OCI-M2 (cell line): ENCODE measurements at regions not wholly inside any gene's neighbourhood (a gene's known extent, or its start where the extent isn't known, plus 50 kb on each side); places are given as distances from the start of the nearest gene placed in this dataset.
"Not testable (repeated sequence)": the region's sequence is repeated elsewhere in the genome, so short reads cannot be mapped to it uniquely, and the experiment has no call there.

ENCODE experiments used
- DNase-seq: peaks from one replicate; lab custom pipeline; 2025; ENCODE audit not compliant: unreplicated experiment; lab: John Stamatoyannopoulos, UW

DNA sequence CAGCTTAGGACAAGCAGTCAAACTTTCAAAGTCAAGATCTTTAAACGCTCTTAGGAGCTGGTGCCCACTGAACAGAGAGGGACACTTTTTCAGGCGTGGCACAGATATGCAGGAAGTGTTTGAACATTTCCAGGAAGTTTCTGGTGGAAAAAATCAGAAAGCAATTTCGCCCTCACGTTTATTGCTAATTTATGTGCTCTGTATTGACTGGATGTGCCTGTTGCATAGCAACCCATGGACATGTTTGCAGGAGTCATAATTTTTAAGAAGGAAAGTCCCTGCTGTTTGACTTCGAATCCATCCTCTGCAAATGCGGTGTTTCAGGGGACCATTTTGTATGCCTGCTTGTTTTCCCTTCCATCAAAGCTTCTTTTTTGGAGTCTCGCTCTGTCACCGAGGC is 239.9 kb upstream of the IRF2BP2 start:
- no peak for DNase-seq

- no peak for DNase-seq
Measured at GRCh38 chr1:234848972-234849649, 239.1 kb upstream of the IRF2BP2 start.

DNA sequence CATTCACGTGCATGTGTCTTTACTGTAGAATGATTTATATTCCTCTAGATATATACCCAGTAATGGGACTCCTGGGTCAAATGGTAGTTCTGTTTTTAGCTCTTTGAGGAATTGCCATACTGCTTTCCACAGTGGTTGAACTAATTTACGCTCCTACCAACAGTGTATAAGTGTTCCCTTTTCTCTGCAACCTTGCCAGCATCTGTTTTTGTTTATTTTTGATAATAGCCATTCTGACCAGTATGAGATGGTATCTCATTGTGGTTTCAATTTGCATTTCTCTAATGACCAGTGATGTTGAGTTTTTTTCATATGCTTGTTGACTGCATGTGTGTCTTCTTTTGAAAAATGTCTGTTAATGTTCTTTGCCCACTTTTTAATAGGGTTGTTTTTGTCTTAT is 236.8 kb upstream of the IRF2BP2 start:
- DNase-seq: not testable (repeated sequence)

- DNase-seq: no peak
Measured at GRCh38 chr1:234845836-234846235, 235.9 kb upstream of the IRF2BP2 start.

DNA sequence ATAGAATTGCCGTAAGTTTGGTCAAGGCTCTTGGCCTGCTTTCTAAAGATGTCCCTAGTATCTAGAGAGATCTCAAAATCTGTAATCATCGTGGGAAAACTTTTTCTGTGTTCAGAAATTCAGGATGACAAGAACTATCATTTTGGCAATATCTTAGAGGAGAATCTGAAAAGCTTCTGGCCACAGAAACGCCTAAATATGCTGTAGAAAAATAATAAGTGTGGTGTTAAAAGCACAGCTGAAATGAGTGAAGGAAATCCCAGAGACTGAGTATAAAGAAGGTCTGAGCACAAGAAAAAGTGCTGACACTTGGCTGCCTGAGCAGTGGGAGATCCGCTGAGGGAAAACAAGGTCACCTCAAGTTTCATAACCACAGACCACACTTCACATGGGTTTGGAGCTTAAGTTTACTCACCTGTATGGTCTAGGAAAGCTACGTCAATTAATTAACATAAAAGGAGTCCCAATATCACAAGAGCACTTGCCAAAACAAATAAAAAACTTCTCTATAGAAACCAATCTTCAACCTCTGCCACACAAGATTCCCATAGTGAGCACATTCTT is 235.2 kb upstream of the IRF2BP2 start:
- DNase-seq: no peak

- DNase-seq: no peak
Measured at GRCh38 chr1:234844479-234845031, 234.6 kb upstream of the IRF2BP2 start.

DNA sequence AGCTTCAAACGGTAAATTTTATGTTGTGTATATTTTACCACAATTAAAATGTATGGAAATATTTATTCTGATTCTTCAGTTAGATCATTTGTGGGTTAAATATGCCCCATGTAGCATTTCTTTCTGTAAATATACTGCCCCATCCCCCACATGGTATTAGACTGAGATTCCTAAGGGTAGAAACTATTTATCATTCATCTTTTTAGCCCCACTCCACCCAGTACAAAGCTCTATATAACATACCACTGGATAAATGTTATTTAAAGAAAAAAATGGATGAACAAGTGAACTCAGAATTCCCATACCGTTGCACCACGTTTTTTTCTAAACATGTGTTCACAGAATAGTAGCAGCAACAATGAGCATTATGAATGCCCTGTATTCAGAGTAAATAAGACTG is 234.0 kb upstream of the IRF2BP2 start:
- no peak for DNase-seq

GRCh38 chr1:234842726-234843641 is 233.0 kb upstream of the IRF2BP2 start:
- DNase-seq: no peak

DNA sequence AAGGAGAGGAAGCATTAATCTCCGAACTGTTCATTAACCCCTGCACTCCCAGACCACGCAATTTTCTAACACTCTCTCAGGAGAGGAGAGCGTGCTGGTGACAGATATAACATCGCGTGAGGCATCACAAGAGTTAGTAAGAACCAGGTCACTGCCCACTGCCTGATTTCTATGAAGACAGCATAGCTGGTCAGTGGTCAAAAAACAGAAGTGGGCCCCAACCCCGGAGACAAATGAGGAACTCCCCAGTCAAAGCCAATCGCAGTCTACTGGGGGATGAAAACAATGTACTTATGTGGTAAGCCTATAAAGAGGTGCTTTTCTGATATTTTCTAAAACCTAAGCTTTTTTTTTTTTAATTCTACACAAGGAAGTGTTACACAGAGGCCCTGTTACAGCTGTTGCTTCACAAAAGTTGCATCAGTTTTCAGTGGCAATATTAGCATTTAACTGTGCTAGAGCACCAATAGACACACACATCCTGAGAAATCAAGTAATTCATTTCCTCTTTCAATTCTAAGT is 231.8 kb upstream of the IRF2BP2 start:
- DNase-seq: no peak

- no peak for DNase-seq
Measured at GRCh38 chr1:234841281-234841680, 231.3 kb upstream of the IRF2BP2 start.

DNA sequence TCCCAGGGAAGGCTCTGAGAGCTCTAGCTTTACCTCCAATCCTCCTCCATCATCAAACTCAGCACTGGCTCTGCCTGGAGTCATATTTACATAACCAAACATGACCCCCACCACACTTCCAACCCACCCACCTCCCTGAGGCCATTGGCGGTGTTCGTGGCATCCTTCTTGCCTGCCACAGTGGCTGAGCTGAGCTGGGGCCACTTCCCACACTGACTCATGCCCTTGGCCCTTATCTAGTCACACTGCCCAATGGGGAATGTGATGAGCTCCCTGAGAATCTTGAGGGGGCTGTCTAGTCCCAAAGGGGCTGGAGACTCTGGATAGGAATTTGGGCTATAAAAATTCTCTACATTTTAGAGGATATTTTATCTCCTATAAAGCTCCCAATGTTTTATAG is 230.9 kb upstream of the IRF2BP2 start:
- no peak for DNase-seq

- DNase-seq: no peak
Measured at GRCh38 chr1:234840253-234840652, 230.3 kb upstream of the IRF2BP2 start.

DNA sequence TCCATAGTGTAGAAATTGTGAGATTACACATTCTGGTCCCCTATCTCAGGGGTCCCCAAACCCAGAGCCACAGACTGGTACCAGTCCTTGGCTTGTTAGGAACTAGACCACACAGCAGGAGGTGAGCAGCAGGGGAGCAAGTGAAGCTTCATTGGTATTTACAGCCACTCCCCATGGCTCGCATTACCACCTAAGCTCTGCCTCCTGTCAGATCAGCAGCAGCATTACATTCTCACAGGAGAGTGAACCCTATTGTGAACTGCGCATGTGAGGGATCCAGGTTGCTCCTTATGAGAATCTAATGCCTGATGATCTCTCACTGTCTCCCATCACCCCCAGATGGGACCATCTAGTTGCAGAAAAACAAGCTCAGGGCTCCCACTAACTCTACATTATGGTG is 229.7 kb upstream of the IRF2BP2 start:
- DNase-seq: no peak

DNA sequence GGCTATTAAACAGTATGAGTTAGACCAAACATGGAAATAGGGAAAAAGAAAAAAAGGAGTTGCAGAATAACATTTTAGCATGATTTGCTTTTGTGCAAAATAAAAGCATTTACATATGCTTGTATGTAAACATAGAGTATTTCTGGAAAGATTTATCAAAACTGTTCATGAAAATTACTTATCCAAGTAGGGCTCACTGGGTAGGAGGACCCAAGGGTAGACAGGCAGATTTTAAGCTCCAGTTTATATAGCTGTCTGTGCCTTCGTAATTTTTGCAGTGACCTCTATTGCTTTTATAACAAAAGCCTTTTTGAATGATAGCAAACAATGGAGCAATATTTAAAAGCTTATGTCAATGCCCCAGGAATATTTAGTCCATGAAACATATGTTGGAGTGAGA is 228.8 kb upstream of the IRF2BP2 start:
- no peak for DNase-seq

DNA sequence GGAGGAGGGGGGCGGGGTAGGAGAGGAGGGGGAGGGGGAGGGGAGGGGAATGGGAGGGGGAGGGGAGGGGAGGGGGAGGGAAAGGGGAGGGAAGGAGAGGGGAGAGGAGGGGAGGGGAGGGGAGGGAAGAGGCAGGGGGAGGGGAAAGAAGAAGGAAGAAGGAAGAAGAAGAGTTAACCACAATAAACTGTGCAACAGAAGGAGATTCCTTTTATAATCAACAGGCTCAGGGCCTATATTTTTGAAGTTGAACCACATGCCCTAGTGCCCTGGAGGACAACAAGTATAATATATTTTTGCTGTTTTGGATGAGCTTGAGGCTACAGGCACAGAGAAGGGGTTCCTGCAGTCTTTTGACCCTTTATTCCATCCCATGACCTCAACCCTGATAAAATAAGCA is 228.2 kb upstream of the IRF2BP2 start:
- no peak for DNase-seq

DNA sequence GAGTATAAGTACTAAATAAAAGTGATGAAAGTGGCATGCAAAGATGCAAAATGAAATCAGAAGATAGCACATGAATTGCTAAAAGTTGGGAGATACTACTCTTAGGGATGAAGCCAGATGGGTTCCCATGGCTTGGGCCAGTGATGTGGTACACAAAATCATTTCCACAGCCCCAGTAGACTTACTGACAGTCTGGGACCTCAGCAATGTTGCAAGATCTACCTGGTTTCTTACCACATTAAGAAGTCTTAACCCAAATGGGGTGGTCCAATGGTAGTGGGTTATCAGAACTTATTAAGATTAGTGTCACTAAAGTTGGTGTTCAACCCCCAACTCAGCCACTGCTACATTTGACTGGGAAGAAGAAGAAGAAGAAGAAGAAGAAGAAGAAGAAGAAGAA is 227.7 kb upstream of the IRF2BP2 start:
- DNase-seq: no peak

DNA sequence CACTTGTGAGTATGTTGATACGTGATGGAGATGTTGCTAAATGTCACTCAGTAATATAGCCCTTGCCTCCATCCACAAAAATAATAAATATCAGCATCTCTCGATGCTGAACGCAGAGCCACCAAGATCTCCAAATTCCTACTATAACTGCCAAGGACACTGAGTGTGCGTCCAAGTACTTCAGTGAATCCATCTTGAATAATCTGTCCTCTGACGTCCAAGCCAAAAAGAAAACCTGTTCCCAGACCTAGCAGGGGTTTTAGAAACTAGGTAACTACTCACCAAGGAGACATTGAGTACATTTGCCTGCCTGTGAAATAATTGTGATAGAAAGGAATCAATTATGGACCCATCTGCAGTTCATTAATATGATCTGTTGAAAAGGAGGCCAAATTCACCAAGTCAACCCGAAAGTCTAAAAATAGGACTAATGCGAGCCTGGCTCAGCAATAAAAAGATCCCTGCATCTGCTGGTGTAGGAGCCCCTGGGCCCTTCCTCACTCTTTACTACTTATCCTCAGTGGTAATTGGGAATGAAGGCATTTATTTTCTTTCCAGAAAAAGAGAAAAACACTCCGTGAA is 226.9 kb upstream of the IRF2BP2 start:
- no peak for DNase-seq

- no peak for DNase-seq
Measured at GRCh38 chr1:234836045-234836681, 226.2 kb upstream of the IRF2BP2 start.

DNA sequence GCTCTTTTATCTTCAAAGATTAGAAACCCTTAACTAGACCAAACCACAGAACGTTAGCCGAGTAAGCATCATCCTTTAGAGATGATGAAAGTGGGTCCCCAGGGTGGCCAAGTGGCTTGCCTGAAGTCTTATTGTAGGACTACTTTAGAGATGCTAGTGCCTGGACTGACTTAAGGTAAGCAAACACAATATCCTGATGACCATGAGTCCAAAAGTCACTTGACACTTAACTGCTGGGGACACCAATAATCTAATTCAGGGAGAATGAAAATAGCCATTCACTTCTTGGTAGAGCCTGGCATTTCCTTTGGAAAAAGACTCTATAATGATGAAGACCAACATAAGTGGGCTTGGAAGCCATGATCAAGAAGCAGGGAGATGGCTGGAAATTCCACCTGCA is 225.3 kb upstream of the IRF2BP2 start:
- DNase-seq: no peak

GRCh38 chr1:234833646-234834045 is 223.7 kb upstream of the IRF2BP2 start:
- DNase-seq: no peak

DNA sequence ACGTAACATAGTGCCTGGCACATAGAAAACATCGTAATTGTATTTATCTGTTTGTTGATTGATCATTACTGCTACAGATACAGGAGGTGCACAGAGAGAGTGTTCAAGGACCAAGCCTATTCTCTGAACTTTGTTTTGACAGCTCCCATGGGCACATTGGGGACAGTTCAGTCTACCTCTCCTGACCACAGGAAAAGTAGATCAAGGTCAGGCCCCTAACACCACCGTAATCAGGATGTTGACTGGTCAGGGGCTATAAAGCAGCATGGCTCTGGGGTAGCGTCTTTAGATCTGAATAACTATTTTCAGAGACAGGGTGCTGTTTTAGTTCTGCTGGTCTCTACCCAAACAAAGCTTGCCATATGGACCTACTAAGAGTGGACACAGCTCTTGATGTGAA is 223.1 kb upstream of the IRF2BP2 start:
- DNase-seq: no peak
